Hepatocyte (in vitro differentiated cells): ENCODE measurements at regions not wholly inside any gene's neighbourhood (a gene's known extent, or its start where the extent isn't known, plus 50 kb on each side); places are given as distances from the start of the nearest gene placed in this dataset.

Experiments used
- CTCF ChIP-seq: fragments of 200-600 bp; sonication (generic); IDR thresholded peaks from 2 replicates; pipeline ENCODE4 v1.5.1; 2016; ENCODE audit warnings: antibody characterized with exemption, mild to moderate bottlenecking; ENCODE audit not compliant: poor library complexity
- EZH2 ChIP-seq: fragments of 200-600 bp; sonication (generic); IDR thresholded peaks from 2 replicates; pipeline ENCODE4 v1.6.1; 2016; ENCODE audit warnings: antibody characterized with exemption, mild to moderate bottlenecking, borderline replicate concordance
- EZH2phosphoT487 ChIP-seq: fragments of 200-600 bp; sonication (generic); IDR thresholded peaks from one replicate; pipeline ENCODE4 v1.6.1; 2018; ENCODE audit warnings: antibody characterized with exemption, mild to moderate bottlenecking, low read depth, moderate library complexity; ENCODE audit not compliant: unreplicated experiment, severe bottlenecking

DNA sequence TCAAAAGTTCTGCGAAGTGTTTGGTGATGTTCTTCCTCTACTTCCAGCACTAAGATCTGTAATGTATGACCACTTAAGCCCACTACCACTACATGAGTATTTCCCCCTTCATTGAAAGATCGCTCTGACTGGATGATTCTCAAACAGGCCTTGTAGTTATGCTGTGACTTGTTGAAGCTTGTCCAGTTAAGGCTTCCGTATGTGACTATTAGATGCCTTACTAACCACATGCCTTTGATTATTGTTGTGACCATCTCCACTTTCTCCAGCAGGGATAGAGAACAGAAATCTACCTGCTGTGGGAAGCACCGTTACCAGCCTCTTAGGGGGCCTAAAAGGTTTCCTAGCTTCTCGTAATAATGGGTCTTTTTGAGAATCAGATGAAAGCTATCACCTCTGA lies 81.1 kb downstream of the NOC3L start:
- no peak for TF ChIP-seq CTCF
- no peak for TF ChIP-seq EZH2
- TF ChIP-seq EZH2phosphoT487: no peak
